HG02610 (cell line): ENCODE measurements at regions not wholly inside any gene's neighbourhood (a gene's known extent, or its start where the extent isn't known, plus 50 kb on each side); places are given as distances from the start of the nearest gene placed in this dataset.

Experiments
- ATAC-seq: cut with Tn5 transposase; IDR thresholded peaks from one replicate; pipeline ENCODE4 v1.9.1; 2021; ENCODE audit warnings: mild to moderate bottlenecking, moderate library complexity; ENCODE audit not compliant: unreplicated experiment

DNA sequence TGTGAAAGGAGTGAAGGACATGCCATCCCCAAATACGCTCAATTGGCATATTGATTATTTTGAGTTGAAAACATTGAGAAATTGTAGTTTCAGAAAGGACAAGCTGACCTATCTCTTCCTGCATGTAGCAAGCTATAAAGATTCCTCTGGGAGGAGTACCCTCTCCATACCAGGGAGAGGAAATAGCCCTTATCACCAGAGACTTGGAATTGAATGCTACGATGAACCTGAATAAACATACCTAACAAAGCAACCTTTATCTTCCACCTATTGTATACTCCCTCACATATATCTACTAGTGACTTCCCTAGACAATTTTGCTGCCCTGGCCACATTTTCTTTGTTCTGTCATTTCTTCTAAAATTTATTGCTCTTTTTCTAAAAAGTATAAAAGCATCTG lies 150.2 kb upstream of the EEPD1 start:
- no peak for ATAC-seq

DNA sequence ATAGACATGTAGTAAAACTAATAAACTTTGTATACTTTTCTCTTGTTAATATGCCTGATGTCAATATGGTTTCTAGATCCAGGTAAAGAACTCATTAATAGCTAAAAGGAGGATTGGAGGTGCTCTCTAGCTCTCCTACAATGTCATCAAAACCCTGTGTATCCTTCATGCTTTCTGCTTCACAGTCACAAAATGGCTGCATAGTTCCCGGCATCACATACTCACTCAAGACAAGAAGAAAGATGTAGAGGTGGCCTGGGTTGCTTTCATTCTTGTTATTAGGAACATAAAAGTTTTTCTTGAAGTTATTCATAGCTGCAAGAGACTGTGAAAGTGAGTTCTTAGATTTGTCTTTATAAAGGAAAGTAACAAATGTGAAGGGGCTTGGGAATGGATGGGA lies 149.7 kb upstream of the EEPD1 start:
- no peak for ATAC-seq

DNA sequence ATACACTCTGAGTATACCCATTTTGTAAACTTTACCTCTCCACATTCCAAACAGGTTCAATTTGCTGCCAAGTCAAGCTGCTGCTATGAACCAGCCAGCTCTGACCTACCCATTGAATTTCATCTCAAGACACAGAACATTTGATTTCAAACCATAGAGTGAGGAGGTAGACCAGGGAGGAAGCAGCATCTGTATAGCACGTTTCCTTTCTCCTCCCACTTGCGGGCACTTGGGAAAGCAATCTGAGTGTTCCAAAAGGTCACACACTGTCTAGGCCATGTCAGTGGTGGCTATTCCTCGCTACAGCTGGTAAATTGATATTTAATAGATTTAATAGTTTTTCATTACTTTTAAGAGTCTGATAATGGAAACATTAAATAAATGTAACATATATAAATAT lies 147.8 kb upstream of the EEPD1 start:
- ATAC-seq = no peak

DNA sequence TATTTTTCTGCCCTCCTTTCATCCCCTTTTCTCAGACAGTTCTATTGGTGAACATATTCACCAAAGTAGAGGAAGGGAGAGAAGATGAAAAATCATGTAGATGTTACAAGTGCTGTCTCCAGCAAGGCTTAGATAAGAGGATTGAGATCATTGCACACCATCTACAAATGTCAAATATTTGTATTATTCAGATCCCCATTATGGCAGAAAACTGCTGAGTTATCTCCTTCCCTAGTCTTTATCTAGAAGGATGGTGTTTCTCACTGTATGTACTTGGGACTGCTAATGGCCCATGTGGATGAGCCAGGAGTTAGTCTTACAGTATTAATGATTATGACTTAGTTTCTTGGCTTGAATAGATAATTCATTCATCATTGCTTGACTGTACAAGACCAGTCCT lies 147.2 kb upstream of the EEPD1 start:
- ATAC-seq = no peak

DNA sequence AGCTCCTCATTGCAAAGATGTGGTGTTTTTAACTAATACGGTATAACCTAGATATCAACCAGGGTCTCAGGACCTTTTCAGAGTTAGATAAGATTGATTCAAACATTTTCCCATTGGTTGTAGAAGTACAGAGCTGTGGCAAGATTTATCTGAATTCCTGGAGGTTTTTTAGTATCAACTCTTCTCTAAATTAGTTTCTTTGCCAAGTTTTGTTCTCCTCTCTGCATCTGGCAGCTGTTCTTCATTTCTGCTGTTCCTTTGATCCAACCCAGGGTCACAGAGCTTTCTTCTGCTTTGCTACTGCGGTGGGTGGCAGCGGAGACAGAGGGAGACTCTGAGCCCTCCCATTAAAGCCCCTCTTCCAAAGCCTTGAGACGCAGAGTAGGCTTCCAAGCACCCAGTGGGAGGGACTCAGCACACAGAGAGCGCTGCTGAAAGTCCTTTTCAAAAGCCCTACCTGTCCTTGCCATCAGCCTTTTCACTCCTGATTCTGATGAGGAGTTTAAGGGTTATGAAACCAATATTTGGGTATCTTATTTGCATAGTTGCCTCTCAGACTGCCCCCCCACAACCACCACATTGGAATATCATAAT lies 146.3 kb upstream of the EEPD1 start:
- ATAC-seq = no peak

DNA sequence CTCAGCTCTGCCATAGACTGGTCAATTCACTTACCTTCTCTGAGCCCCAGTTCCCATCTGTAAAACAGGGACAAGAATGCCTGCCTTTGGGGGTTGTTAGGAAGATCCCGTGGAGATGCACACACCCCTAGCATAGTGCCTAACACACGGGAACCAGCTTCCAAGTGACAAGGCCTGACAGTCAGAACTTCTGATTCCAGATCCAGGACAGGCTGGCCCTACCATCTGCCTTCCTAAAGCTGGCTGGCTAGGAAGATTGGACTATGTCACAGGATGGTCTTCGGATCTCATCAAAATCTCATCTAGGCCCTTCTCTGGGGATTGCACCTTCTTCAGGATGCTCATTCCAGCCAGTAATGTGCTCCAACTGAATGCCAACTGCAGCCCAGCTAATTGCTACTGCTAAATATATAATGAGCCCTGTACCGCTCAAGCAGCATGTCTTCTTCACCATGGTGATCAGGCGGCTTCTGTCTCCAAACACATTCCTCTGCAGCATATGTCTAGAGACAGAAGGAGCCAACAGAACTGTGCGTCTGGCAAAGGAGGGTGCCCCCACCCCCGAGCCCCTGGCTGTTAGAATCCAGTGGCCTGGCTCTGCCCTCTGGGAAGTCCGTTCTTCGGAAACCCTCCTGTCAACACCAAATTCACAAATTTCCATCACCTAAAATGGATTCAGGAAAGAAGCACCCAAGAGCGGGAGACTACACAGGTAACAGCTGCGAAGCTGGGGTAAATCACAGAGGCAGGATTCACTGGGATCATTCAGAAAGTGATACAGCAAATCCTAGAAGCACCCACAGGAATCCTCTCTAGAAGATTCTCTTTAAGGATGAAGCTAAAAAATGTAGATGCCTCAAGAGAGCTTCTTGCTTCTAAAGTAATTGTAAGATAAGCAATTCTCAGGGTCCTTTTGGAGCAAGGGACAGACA lies 142.1 kb upstream of the EEPD1 start:
- ATAC-seq = no peak

DNA sequence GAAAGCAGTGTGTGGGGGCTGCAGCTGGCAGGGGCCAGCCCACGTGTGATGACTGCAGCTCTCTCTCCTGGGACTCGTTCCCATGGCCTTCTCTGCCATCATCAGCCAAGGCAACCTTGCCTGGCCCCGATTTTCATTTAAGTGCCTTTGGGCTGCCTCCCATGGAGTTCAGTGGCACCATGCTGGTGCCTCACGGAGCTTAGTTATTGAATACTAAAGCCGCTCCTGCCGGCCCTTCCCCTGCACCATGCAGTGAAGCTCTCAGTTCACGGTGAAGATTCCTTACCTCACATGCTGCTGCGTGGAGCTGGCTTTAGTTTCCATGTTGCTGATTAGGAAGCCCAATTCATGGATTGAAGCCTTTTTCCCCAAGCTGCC lies 141.5 kb upstream of the EEPD1 start:
- no peak for ATAC-seq

DNA sequence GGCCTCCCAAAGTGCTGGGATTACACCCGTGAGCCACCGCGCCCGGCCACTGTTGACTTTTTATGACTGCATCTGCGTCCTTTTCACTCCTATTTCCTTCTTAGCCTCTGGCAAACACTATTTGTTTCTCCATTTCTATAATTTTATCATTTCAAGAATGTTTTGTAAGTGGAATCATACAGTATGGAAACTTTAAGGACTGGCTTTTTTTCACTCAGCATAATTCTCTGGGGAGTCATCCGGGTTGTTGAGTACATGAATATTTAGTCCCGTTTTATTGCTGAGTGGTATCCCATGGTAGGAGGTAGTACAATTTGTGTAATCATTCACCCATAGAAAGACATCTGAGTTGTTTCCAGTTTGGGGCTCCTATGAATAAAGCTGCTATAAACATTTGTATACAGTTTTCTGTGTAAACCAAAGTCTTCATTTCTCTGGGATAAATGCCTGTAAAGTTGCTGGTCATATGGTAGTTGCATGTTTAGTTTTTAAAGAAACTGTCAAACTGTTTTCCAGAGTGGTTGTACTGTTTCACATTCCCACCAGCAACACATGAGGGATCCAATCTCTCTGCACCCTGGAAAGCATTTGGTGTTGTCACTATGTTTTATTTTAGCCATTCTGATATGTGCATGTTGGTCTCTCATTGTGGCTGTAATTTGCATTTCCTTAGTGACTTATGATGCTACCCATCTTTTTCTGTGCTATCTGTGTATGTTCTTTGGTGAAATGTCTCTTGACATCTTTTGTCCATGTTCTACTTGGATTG lies 139.6 kb upstream of the EEPD1 start:
- no peak for ATAC-seq

DNA sequence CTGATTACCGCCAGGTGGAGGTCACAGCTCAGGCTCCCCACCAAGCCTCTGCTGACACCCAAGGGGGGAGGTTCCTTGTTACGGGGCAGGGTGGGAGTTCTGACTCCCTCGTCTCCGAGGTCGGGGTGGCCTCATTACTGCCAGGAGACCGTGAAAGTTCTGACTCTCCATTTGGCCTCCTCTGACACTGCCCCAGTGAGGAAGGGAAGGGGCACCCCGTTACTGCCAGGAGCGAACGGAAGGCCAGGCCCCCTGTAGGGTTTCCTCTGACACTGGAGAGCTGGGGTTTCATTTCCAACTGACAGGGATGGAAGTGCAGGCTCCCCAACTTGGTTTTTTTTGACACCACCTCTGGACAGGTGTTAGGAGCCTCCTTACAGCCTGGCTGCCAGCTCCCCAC lies 138.1 kb upstream of the EEPD1 start:
- no peak for ATAC-seq

DNA sequence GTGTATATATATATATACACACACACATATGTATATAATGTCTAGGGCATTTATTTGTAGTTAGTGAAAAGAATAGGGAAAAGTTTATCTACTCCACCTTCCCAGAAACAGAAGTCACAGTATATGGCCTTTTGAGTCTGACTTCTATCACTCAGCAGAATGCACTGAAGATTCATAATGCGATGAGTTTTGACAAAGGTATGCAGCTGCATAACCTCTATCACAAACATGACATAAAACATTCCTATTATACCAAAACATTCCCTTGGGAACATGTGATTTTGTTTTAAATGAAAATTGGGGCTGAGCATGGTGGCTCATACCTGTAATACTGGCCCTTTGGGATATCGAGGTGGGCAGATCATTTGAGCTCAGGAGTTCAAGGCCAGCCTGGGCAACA lies 137.3 kb upstream of the EEPD1 start:
- ATAC-seq = no peak

DNA sequence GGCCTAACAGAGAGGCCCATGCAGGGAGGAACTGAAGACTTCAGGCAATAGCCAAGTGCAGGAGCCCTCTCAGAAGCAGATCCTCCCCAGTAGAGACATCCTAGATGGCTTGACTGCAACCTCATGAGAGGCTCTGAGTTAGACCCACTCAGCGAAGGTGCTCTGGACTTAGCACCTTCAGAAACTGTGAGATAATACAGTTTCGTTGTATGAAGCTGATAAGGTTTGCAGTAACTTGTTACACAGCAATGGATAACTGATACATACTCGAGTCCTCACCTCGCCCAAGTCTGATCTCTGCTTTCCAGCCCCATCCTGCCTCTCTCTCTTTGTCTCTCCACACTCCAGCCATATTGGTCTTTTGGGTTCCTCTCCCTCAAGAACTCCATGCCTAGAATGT lies 136.4 kb upstream of the EEPD1 start:
- ATAC-seq = no peak

DNA sequence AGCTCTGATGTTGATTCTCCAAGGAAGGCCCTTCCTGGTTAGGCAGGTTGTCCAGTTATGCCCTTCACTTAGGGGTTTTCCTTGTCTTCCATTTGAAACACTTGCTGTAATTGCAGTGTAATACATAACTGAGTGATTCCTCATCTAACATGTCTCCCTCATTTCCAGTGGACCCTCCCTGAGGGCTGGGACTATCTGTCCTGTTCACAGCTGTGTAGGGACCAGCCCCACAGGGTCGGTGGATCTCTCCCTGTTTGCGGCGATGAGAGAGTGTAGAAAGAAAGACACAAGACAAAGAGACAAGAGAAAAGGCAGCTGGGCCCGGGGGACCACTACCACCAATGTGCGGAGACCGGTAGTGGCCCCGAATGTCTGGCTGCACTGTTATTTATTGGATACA lies 135.9 kb upstream of the EEPD1 start:
- no peak for ATAC-seq

DNA sequence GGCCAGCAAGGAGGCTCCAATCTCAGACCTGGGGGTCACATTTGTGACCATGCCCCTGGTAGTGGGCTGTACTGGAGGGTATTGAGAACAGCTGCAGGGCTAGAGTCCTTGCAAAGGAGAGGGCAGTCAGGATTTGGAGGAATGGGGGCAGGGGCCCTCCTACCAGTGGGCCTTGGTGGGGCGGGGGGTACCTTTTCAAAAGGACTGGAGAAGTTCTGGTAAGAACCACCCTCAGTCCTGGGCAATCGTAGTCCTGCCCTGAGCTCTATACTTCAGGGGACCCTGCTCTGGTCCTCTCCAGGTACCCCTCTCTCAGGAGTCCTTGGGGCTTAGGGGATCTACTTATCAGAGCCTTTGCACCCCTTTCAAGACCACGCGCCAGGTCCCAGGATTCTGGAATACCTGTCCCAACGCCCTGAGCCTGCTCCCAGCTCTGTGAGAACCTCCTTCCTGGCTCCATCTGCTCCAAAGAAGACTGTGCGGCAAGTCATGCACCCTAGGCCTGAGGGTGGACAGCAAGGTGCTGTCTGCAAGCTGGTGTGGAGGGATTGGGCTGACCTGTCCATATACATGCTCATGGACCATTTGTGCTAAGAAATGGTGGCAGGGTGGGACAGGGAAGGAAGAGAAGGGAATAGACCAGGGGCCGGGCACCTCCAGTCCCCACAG lies 134.1 kb upstream of the EEPD1 start:
- no peak for ATAC-seq

DNA sequence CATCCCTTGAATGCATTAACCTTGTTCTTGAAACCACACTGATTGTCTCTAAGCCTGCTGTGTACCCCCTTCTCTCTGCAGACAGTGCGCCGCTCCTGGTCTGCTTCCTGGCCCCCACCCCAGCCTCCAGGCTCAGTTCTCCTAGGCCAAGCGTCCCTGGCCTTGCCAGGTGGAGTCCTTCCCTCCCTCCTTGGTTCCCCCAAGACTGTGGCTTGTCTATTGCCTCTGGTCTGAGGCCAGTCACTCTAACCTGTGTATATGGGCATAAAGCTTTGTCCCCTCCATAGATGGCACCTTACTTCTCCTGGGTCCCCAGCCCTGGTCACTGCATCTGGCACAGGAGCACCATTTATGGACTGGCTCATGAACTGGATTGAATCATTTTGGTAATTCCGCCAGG lies 133.5 kb upstream of the EEPD1 start:
- no peak for ATAC-seq

DNA sequence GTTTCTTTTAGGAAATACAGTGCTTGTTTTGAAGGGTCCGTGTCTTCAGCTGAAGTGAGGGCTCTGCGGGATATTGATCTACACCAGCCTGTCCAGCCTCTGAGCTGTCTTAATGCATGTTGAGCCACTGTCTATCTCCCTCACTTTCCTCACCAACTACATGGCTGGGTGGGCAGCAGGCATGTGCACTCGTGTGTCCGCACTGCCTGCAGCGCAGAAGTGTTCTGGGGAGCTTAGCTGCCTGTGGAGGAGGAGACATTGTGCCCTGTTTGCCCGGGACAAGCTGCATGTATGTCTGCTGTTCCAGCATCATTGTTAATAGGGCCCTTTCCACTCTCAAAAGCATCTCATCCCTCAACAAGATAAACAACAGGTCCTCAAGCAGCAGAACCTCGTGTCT lies 133.1 kb upstream of the EEPD1 start:
- no peak for ATAC-seq

DNA sequence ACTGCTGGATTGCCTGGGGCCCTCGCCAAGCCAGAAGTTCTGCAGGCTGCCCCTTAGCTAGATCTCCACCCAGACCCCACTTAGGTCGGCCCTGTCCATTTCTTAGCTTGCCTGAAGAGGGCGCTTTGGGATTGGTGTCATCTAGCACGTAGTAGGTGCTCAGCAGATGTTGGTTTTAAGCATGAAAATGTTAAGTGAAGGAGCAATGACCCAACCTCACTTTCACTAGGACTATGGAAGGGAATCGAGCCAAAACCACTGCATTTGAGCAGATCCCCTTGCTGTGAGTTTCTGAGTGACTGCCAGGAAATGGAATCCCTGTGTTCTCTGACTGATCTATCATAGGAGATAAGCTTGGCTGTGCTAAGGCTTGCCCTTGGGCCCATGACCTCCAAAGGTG lies 131.7 kb upstream of the EEPD1 start:
- ATAC-seq = no peak

DNA sequence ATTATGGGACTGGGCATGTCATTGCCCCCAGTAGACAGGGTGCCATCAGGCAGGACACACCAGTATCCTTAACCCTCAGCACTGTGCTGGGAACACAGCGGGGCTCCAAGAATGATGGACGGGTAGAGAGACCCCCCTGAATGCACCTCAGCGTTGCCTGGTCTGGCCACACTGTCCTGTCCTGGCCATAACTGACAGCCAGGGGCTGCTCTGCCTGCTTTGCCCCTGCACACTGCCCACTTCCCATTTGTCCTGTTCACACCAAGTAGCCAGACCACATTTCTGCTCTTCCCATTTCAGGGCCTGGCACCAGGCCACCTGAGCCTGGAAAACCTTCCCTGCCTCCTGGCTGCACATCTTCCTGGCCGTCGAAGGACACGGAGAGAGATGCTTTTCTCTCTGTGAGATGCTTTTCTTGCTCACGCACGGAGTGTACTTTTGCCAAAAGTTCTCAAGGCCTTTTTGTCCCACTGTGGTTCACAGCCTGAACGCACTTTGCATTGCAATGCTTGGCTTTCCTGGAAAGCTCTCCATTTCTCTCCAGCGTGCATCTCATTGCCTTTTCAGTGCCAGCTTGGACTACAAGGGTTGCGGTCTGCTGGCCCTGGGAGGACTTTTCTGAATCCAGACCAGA lies 131.0 kb upstream of the EEPD1 start:
- ATAC-seq = no peak

DNA sequence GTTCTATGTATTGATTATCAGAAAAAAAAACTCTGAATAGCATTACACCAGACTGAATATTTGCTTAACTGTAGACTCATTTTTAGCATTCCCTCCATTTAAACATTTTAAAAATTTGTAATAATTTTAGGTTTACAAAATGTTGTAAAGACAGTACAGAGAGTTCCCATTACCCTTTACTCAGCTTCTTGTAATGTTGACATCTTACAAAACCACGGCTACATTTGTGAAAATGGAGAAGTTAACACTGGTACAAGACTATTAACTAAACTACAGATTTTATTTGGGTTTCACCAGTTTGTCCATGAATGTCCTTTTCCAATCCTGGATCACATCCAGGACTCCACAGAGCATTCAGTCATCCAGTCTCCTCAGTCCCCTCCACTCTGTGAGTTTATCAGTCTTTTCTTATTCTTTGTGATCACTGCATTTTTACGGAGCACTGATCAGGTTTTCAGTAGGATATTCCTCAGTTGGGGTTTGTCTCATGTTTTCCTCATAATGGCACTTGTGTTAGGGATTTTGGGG lies 130.0 kb upstream of the EEPD1 start:
- no peak for ATAC-seq

DNA sequence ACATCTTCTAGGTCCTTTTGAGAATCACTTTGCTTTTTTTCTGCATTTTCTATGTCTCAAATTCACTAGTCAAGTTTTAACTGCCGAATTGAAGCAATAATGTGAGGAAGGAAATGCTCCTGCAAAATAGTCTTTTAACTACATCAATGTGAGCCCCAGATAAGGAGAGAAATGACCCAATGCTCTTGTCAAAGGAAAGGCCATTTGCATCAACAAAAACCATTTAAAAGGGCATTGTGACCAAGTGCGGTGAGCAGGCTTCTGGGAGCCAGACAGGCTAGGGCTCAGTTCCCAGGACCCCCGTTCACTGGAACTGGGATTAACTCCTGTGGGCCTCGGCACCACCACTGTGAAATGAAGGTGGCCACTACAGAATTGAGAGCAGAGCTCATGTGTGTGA lies 127.9 kb upstream of the EEPD1 start:
- ATAC-seq = no peak

DNA sequence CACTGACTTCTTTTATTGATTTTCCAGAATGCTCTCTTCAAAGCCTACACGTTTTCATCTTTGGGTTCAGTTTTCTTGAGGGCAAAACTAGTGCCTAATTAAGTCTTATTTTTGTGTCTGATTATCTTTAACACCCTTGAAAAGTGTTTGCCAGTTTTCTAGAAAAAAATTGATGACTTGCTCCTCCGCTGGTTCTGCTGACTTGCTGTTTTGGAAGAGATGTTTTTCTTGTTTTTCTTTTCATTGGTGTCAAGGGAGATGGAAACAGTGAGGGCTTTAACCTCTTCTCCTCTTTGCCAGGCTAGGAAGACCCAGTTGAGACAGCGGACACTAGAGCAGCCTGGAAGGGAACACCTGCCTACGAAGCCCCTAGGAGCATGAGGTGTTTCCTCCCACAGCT lies 123.7 kb upstream of the EEPD1 start:
- ATAC-seq = no peak
